ENCODE measurements at regions not wholly inside any gene's neighbourhood (a gene's known extent, or its start where the extent isn't known, plus 50 kb on each side); places are given as distances from the start of the nearest gene placed in this dataset.

DNA sequence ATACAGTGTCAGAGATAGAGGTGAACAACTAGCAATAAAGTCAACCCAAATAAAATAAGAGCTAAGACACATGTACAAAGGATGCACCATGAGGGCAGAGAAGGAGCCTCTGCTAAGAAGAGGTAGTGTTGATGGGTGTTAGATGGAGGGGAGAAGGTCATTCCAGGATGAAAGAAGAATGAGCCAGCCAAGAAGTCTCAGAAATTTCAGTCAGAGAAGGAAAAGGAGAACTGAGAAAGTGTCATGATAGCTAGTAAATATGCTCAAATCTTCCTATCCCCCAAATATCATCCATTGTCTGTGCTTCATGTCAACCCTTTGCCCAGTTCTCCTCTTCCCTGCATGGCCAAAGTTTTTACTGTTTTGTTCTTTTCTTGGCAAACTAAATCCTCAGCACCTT is 225.2 kb upstream of the BTG1 start (continued):
- TF ChIP-seq, protein P1, sequence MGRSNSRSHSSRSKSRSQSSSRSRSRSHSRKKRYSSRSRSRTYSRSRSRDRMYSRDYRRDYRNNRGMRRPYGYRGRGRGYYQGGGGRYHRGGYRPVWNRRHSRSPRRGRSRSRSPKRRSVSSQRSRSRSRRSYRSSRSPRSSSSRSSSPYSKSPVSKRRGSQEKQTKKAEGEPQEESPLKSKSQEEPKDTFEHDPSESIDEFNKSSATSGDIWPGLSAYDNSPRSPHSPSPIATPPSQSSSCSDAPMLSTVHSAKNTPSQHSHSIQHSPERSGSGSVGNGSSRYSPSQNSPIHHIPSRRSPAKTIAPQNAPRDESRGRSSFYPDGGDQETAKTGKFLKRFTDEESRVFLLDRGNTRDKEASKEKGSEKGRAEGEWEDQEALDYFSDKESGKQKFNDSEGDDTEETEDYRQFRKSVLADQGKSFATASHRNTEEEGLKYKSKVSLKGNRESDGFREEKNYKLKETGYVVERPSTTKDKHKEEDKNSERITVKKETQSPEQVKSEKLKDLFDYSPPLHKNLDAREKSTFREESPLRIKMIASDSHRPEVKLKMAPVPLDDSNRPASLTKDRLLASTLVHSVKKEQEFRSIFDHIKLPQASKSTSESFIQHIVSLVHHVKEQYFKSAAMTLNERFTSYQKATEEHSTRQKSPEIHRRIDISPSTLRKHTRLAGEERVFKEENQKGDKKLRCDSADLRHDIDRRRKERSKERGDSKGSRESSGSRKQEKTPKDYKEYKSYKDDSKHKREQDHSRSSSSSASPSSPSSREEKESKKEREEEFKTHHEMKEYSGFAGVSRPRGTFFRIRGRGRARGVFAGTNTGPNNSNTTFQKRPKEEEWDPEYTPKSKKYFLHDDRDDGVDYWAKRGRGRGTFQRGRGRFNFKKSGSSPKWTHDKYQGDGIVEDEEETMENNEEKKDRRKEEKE (IDR thresholded peaks at IDR 0.05) = no peak
- TF ChIP-seq, protein P2, sequence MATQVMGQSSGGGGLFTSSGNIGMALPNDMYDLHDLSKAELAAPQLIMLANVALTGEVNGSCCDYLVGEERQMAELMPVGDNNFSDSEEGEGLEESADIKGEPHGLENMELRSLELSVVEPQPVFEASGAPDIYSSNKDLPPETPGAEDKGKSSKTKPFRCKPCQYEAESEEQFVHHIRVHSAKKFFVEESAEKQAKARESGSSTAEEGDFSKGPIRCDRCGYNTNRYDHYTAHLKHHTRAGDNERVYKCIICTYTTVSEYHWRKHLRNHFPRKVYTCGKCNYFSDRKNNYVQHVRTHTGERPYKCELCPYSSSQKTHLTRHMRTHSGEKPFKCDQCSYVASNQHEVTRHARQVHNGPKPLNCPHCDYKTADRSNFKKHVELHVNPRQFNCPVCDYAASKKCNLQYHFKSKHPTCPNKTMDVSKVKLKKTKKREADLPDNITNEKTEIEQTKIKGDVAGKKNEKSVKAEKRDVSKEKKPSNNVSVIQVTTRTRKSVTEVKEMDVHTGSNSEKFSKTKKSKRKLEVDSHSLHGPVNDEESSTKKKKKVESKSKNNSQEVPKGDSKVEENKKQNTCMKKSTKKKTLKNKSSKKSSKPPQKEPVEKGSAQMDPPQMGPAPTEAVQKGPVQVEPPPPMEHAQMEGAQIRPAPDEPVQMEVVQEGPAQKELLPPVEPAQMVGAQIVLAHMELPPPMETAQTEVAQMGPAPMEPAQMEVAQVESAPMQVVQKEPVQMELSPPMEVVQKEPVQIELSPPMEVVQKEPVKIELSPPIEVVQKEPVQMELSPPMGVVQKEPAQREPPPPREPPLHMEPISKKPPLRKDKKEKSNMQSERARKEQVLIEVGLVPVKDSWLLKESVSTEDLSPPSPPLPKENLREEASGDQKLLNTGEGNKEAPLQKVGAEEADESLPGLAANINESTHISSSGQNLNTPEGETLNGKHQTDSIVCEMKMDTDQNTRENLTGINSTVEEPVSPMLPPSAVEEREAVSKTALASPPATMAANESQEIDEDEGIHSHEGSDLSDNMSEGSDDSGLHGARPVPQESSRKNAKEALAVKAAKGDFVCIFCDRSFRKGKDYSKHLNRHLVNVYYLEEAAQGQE (IDR thresholded peaks at IDR 0.05; ENCODE audit: low read depth, low read length) = no peak
- no peak for TF ChIP-seq YBX1 (IDR thresholded peaks at IDR 0.05)
- no peak for TF ChIP-seq CBX3 (IDR thresholded peaks at IDR 0.05; ENCODE audit: borderline replicate concordance, low read depth)
- no peak for TF ChIP-seq NFIC (IDR thresholded peaks at IDR 0.05; ENCODE audit: low read depth, low read length)
- no peak for TF ChIP-seq HDGF (IDR thresholded peaks at IDR 0.05)
- TF ChIP-seq HCFC1 (IDR thresholded peaks at IDR 0.05; ENCODE audit: low read length) = no peak
- TF ChIP-seq, protein P3, sequence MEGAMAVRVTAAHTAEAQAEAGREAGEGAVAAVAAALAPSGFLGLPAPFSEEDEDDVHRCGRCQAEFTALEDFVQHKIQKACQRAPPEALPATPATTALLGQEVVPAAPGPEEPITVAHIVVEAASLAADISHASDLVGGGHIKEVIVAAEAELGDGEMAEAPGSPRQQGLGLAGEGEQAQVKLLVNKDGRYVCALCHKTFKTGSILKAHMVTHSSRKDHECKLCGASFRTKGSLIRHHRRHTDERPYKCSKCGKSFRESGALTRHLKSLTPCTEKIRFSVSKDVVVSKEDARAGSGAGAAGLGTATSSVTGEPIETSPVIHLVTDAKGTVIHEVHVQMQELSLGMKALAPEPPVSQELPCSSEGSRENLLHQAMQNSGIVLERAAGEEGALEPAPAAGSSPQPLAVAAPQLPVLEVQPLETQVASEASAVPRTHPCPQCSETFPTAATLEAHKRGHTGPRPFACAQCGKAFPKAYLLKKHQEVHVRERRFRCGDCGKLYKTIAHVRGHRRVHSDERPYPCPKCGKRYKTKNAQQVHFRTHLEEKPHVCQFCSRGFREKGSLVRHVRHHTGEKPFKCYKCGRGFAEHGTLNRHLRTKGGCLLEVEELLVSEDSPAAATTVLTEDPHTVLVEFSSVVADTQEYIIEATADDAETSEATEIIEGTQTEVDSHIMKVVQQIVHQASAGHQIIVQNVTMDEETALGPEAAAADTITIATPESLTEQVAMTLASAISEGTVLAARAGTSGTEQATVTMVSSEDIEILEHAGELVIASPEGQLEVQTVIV (IDR thresholded peaks at IDR 0.05; ENCODE audit: borderline replicate concordance, partially characterized antibody) = no peak
- no peak for TF ChIP-seq RBBP5 (conservative IDR thresholded peaks at IDR 0.05)
- peak; percentile 93 for TF ChIP-seq SPI1 (IDR thresholded peaks at IDR 0.05; ENCODE audit: borderline replicate concordance, insufficient read depth, low read depth, low read length)
- no peak for TF ChIP-seq RAD51 (IDR thresholded peaks at IDR 0.05)
- 0 out of 2 replicates have a peak, but pooled peaks have one; percentile 47 for TF ChIP-seq IRF4 (IDR thresholded peaks at IDR 0.05; ENCODE audit: low read depth, low read length)

All from GM12878 (cell line).